A549 (cell line): ENCODE measurements at regions not wholly inside any gene's neighbourhood (a gene's known extent, or its start where the extent isn't known, plus 50 kb on each side); places are given as distances from the start of the nearest gene placed in this dataset.

Source experiments
- ATAC-seq, 2 experiments: fragments of 200-7000 bp in 1 of 2; fragments of >200 bp in 1 of 2; cut with Nextera tagmentation in 1 of 2; cut with Tn5 transposase in 1 of 2; 3 replicates each; pipeline versions ENCODE4 v1.8.0 to v1.9.1; 2018 to 2020; ENCODE audit warnings: mild to moderate bottlenecking in 1 of 2, moderate library complexity in 1 of 2
- CTCF ChIA-PET: fragments of 300-600 bp; sonication (Branson Sonifier 250); formaldehyde crosslinking; extraction: SDS; loops from one replicate; lab custom pipeline; 2021; ENCODE audit warnings: antibody characterized with exemption, inconsistent platforms; lab: Yijun Ruan, JAX
- POLR2A ChIA-PET: fragments of 350-600 bp; formaldehyde crosslinking; extraction: SDS; loops from one replicate; lab custom pipeline; 2021; ENCODE audit warnings: antibody characterized with exemption, inconsistent platforms; lab: Yijun Ruan, JAX
- DNase-seq, 2 experiments: peaks; one replicate each; pipeline versions ENCODE4 v3.0.0 to v3.0.0-alpha.2; 2011 to 2016; ENCODE audit warnings: low read depth in 1 of 2, low spot score in 1 of 2
- FAIRE-seq: peaks from 2 replicates; lab custom pipeline; 2011; peaks lifted over from hg19 to GRCh38; lab: Jason Lieb, UNC
- H3K27ac ChIP-seq, 2 experiments: fragments of >200 bp; sonication (Bioruptor Twin); formaldehyde crosslinking; 3 replicates each; pipeline ENCODE4 v1.5.1; 2016 to 2017
- H3K4me1 ChIP-seq: fragments of >200 bp; sonication (Bioruptor Twin); formaldehyde crosslinking; 3 replicates; pipeline ENCODE4 v1.6.1; 2016
- H3K4me2 ChIP-seq: fragments of >200 bp; sonication (Bioruptor Twin); formaldehyde crosslinking; 3 replicates; pipeline ENCODE4 v1.6.1; 2016
- H3K4me3 ChIP-seq: fragments of >200 bp; sonication (Bioruptor Twin); formaldehyde crosslinking; 3 replicates; pipeline ENCODE4 v1.5.1; 2016
- H3K9me3 ChIP-seq: fragments of >200 bp; sonication (Bioruptor Twin); formaldehyde crosslinking; 3 replicates; pipeline ENCODE4 v1.6.1; 2016
- BCL3 ChIP-seq: fragments of >200 bp; sonication (Bioruptor Twin); formaldehyde crosslinking; IDR thresholded peaks from 3 replicates; pipeline ENCODE4 v1.6.1; 2016
- CBX8 ChIP-seq: fragments of 200-600 bp; sonication (generic); IDR thresholded peaks from 2 replicates; pipeline ENCODE4 v1.6.1; 2016
- CHD2 ChIP-seq: fragments of 150-350 bp; IDR thresholded peaks from 2 replicates; pipeline ENCODE4 v1.6.1; 2014; ENCODE audit warnings: low read length; ENCODE audit not compliant: partially characterized antibody
- E2F6 ChIP-seq: IDR thresholded peaks from 2 replicates; pipeline ENCODE4 v1.6.1; 2012; ENCODE audit warnings: low read depth, borderline replicate concordance
- FOSB ChIP-seq: fragments of 250-450 bp; sonication (Bioruptor Pico); IDR thresholded peaks from 2 replicates; pipeline ENCODE4 v1.5.0; 2020; ENCODE audit warnings: mild to moderate bottlenecking, moderate library complexity
- GATA3 ChIP-seq: IDR thresholded peaks from 2 replicates; pipeline ENCODE4 v1.6.1; 2012; ENCODE audit warnings: borderline replicate concordance
- HEYL ChIP-seq: fragments of 250-450 bp; sonication (Bioruptor Pico); IDR thresholded peaks from 2 replicates; pipeline ENCODE4 v1.8.0; 2021; ENCODE audit warnings: mild to moderate bottlenecking, moderate library complexity
- HMGXB4 ChIP-seq: fragments of 250-450 bp; sonication (Bioruptor Pico); IDR thresholded peaks from 2 replicates; pipeline ENCODE4 v1.5.0; 2021; ENCODE audit warnings: mild to moderate bottlenecking, moderate library complexity, borderline replicate concordance
- HOXB13 ChIP-seq: fragments of 250-450 bp; sonication (Bioruptor Pico); IDR thresholded peaks from 2 replicates; pipeline ENCODE4 v1.5.0; 2020; ENCODE audit warnings: low read depth, mild to moderate bottlenecking, moderate library complexity
- HOXB5 ChIP-seq: fragments of 250-450 bp; sonication (Bioruptor Pico); IDR thresholded peaks from 2 replicates; pipeline ENCODE4 v1.5.0; 2020; ENCODE audit warnings: mild to moderate bottlenecking, moderate library complexity
- KDM1A ChIP-seq: fragments of 200-600 bp; sonication (generic); IDR thresholded peaks from 2 replicates; pipeline ENCODE4 v1.6.1; 2016; ENCODE audit warnings: low read depth, mild to moderate bottlenecking
- KDM5A ChIP-seq: fragments of 200-600 bp; sonication (generic); IDR thresholded peaks from 2 replicates; pipeline ENCODE4 v1.6.1; 2016; ENCODE audit warnings: antibody characterized with exemption, mild to moderate bottlenecking
- MAFK ChIP-seq: fragments of 450-650 bp; IDR thresholded peaks from 2 replicates; pipeline ENCODE4 v1.6.1; 2014; ENCODE audit not compliant: partially characterized antibody
- MAX ChIP-seq: IDR thresholded peaks from 2 replicates; pipeline ENCODE4 v1.6.1; 2012
- NPAS2 ChIP-seq: fragments of 250-450 bp; sonication (Bioruptor Pico); IDR thresholded peaks from 2 replicates; pipeline ENCODE4 v1.8.0; 2022; ENCODE audit warnings: mild to moderate bottlenecking, moderate library complexity, borderline replicate concordance
- NR3C1 ChIP-seq: fragments of >200 bp; sonication (Bioruptor Twin); formaldehyde crosslinking; IDR thresholded peaks from 3 replicates; pipeline ENCODE4 v1.6.1; 2017
- POLR2AphosphoS2 ChIP-seq: conservative IDR thresholded peaks from 2 replicates; pipeline ENCODE4 v1.6.1; 2012; ENCODE audit warnings: low read length, improper control_type of control experiment, inconsistent platforms
- RAD21 ChIP-seq, 2 experiments: fragments of >200 bp in 1 of 2; sonication (Bioruptor Twin) in 1 of 2; formaldehyde crosslinking in 1 of 2; IDR thresholded peaks in 1 of 2; conservative IDR thresholded peaks in 1 of 2; 2 replicates in 1 of 2; 3 replicates in 1 of 2; pipeline ENCODE4 v1.6.1; 2012 to 2018; ENCODE audit warnings: inconsistent platforms in 1 of 2
- RCOR1 ChIP-seq: fragments of 150-350 bp; IDR thresholded peaks from 2 replicates; pipeline ENCODE4 v1.6.1; 2014; ENCODE audit warnings: antibody characterized with exemption, low read length, low read depth
- RFX5 ChIP-seq: fragments of 450-650 bp; IDR thresholded peaks from 2 replicates; pipeline ENCODE4 v1.7.1; 2014; ENCODE audit warnings: antibody characterized with exemption, mild to moderate bottlenecking, moderate library complexity
- RNF2 ChIP-seq: fragments of 200-600 bp; sonication (generic); IDR thresholded peaks from 2 replicates; pipeline ENCODE4 v1.6.1; 2016; ENCODE audit warnings: low read depth, mild to moderate bottlenecking, antibody characterized with exemption, moderate library complexity, borderline replicate concordance
- TP53 ChIP-seq: fragments of 250-450 bp; sonication (Bioruptor Pico); IDR thresholded peaks from 2 replicates; pipeline ENCODE4 v1.5.0; 2021; ENCODE audit warnings: mild to moderate bottlenecking, moderate library complexity
- WGBS: methylation state at CpG from one replicate; pipeline ENCODE4 v1.1.6; 2017; ENCODE audit errors: missing lambda C conversion rate; 5-methylcytosine and 5-hydroxymethylcytosine counted together

- Histone ChIP-seq H3K4me3 (no peak overlapping the region), H3K4me1 (peaks cover 20% of the 10 kb centered on the region; the same call in 2 of the 3 replicates), H3K27ac (no peak overlapping the region), H3K4me2 (no peak overlapping the region), H3K9me3 (no peaks in the 10 kb centered on the region)
- ChIA-PET POLR2A (no interaction called here), CTCF (interaction anchor here (0.7 to 1.2 kb wide), 3 partner anchors 11 to 345 kb away, joined by 3 to 4 read pairs (median 4); no protein-coding TSS in a partner anchor)
- FAIRE-seq (no peak), ATAC-seq (no peak), DNase-seq (no peak)
- TF ChIP-seq MAFK (no peak), BCL3 (no peak), RCOR1 (no peak), CBX8 (no peak), HOXB5 (CRISPR knock-in tag) (no peak), RAD21 (conservative IDR thresholded peaks at IDR 0.05 in 1 of 2, IDR thresholded peaks at IDR 0.05 in 1 of 2) (no peak), NR3C1 (no peak), HMGXB4 (CRISPR knock-in tag) (no peak), NPAS2 (CRISPR knock-in tag) (no peak), KDM5A (no peak), POLR2AphosphoS2 (no peak), RNF2 (no peak)
- WGBS: 42% methylated on average over 4 of the region's 4 CpGs
Observed at GRCh38 chr17:77889135-77889505, 69.4 kb upstream of the TNRC6C start.

GRCh38 chr17:77889866-77890760 lies 68.4 kb upstream of the TNRC6C start:
- DNase-seq (no peak), ATAC-seq (peak in 1 of 2 experiments; percentile 22; a peak in 1 of 6 replicates), FAIRE-seq (no peak)
- Histone ChIP-seq H3K4me1 (peaks cover 20% of the 10 kb centered on the region; the same call in 2 of the 3 replicates), H3K9me3 (no peaks in the 10 kb centered on the region), H3K4me2 (no peak overlapping the region), H3K27ac (no peak overlapping the region), H3K4me3 (no peak overlapping the region)
- 56% methylated on average over 24 of the region's 28 CpGs for WGBS
- ChIA-PET POLR2A (no interaction called here), CTCF (interaction anchor here (1.0 to 3.0 kb wide), 3 partner anchors 9 to 141 kb away, joined by 3 to 13 read pairs (median 3); no protein-coding TSS in a partner anchor)
- TF ChIP-seq HEYL: no peak
- no peak for TF ChIP-seq GATA3
- TF ChIP-seq RNF2: no peak
- no peak for TF ChIP-seq KDM1A
- TF ChIP-seq HOXB13: no peak
- TF ChIP-seq FOSB: no peak
- TF ChIP-seq TP53 (CRISPR knock-in tag): no peak
- no peak for TF ChIP-seq POLR2AphosphoS2
- no peak for TF ChIP-seq NPAS2 (CRISPR knock-in tag)
- no peak for TF ChIP-seq CHD2

GRCh38 chr17:77890771-77891170 lies 67.7 kb upstream of the TNRC6C start:
- TF ChIP-seq TP53 (CRISPR knock-in tag) (no peak), RFX5 (no peak), MAFK (no peak), MAX (no peak), BCL3 (no peak), CHD2 (no peak), E2F6 (no peak), KDM1A (no peak)
- WGBS: 54% methylated on average over 3 of the region's 3 CpGs
- no peak overlapping the region for H3K27ac ChIP-seq
- DNase-seq (no peak), ATAC-seq (no peak), FAIRE-seq (no peak)
- H3K9me3 ChIP-seq: no peaks in the 10 kb centered on the region
- no peak overlapping the region for H3K4me3 ChIP-seq
- ChIA-PET CTCF (interaction anchor here (1.0 to 3.0 kb wide), 3 partner anchors 9 to 142 kb away, joined by 3 to 13 read pairs (median 3); no protein-coding TSS in a partner anchor), POLR2A (no interaction called here)
- no peak overlapping the region for H3K4me2 ChIP-seq
- H3K4me1 ChIP-seq: peaks cover 20% of the 10 kb centered on the region; the same call in 2 of the 3 replicates
